ENCODE measurements at regions not wholly inside any gene's neighbourhood (a gene's known extent, or its start where the extent isn't known, plus 50 kb on each side); places are given as distances from the start of the nearest gene placed in this dataset.

- no peak for DNase-seq
Measured at GRCh38 chr16:73878611-73879010, 418.0 kb upstream of the PSMD7 start.

DNA sequence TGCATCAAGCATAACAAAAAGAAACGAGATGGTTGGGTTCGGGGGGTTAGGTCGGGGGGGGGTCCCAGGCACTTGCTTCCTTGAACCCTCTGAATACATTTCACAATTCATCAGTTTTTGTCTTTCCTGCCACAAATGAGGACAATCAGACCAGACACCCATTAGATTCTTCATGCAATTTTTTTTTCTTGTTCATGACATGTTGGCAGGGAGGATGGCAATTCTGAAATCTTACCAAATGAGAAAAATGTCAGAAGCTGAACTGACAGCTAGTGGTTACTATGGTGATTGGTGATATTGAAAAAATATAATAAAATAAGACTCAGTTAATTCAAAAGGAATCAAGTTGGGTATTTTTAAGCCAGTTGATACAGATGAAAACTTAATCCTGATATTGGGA is 419.5 kb upstream of the PSMD7 start:
- DNase-seq: no peak

DNA sequence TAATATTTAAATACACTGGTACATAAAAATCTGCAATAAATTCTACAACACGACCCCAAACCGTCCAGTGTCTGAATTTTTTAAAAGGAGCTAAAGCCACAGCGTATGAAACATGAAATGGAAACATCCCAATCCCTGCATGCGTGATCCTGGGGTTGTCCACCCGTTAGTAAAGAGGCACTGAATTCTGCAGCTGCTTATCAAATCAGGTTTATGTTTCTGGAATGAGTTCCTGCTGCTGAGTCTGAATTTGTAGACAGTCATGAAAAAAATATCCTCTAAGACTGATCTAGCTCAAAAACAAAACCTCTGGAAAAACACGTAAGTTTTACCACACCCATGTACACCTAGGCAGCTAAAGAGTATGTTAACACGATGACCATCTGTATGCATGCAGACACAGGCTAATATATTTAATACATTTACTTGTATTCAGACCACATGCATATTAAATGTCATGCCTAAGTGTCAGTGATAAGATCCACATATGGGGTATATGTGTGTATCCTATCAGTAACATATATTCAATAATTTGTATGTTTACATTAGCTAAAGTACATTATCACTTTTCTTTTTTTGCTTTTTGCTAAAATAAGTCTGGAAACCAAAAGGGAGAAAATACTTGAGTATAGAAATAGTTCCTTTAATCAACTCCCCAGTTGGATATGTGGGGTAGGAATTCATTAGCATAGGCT is 420.5 kb upstream of the PSMD7 start:
- no peak for DNase-seq

DNA sequence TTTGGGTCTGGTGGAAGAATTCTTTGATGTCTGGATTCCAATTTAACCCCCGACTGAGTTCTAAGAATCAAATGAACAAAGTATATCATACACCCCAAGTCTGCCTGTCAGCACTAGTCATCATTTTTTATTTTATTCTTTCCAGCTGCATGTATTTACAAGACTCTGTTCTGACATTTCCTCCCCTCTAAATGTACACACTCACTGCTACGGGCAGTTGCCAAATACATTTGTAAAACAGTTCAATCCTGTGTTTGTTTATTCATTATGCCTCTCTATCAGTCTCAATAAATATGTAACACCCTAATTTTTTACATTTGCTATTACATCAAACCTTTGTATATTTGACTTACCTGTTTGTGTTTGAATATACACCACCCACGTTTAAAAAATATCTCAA is 422.3 kb upstream of the PSMD7 start:
- DNase-seq: no peak

DNA sequence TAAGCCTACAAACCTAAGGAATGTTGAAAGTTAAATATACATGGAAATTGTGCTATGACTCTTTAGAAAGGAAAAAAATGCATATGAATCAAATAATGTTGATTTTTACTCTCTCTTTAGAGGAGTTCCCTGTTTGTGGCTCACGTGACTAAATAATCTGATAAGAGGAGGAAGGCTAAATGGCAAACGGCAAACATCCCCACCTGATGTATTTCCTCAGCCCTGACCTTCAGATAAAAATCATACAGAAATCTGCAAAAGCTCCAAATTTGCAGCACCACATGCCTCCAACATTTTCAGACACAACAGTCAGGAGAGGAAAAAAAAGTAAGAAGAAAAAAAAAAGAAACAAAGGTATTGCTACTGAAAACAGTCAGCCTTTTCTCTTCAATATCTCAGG is 423.0 kb upstream of the PSMD7 start:
- DNase-seq: no peak

GRCh38 chr16:73872856-73873255 is 423.8 kb upstream of the PSMD7 start:
- no peak for DNase-seq

DNA sequence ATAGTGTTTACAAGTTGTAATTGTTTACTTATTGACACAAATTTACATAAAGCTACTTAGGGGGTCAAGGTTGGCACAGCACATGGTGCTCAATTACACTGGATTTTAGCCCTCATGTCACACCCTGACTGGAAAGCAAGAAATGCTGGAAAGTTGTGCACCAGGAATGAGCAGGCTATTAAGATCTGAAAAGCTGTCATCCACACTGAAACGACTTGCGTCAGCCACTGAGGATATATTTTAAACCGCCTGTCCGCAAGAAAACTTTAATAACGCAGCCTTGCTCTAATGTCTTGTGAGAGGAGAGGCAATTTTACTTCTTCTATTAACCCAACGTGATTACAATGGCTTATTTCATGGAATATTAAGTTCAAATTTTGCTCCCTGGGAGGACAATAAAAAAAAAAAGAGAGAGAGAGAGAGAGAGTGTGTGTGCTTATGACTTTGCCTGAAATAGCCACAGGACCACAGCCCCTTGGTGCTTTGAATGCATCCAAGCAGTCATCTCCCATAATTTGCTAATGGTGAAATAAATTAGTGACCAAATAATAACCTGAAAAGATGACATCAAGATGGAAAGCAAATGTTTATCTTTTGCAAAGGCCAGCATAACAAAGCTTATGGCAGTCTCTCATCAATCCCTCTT is 425.4 kb upstream of the PSMD7 start:
- DNase-seq: no peak

DNA sequence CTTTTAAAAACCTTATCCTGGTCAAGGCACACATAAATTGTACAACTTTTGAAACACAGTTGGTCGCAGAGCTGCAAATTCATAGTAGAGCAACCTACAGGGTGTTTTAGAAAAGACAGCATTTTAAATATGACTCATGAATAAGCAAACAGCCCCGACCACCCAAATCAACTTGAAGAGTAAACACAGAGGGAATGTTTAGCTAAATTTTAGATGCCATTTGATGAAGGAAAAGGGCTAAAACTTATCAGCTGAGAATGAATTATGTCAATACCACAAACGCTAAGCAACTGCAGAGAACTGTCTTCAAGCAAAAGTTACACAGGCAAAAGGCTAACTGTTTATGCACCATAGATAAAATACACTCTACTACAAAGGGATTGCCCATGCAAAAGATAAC is 427.5 kb upstream of the PSMD7 start:
- no peak for DNase-seq

- DNase-seq: no peak
Measured at GRCh38 chr16:73864868-73865267, 431.7 kb upstream of the PSMD7 start.

GRCh38 chr16:73858326-73858725 is 438.3 kb upstream of the PSMD7 start:
- no peak for DNase-seq

- no peak for DNase-seq
Measured at GRCh38 chr16:73853968-73854367, 442.6 kb upstream of the PSMD7 start.

DNA sequence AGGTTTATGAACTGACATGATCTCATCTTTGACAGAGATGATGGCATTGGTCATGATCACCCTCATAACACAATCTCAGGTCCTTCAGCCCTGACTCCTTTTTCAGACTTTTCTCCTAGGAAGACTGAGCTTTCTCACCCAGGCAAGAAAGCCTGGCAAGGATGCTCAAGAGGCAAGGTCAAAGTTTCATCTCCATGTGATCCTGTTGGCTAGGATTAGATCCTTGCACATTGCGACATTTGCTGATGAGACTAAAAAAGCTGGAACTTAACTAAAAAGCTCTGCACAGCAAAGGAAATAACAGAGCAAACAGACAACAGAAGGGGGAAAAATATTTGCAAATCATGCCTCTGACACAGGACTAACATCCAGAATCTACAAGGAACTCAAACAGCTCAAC is 444.1 kb upstream of the PSMD7 start:
- no peak for DNase-seq

- DNase-seq: no peak
Measured at GRCh38 chr16:73848993-73849392, 447.6 kb upstream of the PSMD7 start.

GRCh38 chr16:73847090-73847489 is 449.5 kb upstream of the PSMD7 start:
- no peak for DNase-seq

DNA sequence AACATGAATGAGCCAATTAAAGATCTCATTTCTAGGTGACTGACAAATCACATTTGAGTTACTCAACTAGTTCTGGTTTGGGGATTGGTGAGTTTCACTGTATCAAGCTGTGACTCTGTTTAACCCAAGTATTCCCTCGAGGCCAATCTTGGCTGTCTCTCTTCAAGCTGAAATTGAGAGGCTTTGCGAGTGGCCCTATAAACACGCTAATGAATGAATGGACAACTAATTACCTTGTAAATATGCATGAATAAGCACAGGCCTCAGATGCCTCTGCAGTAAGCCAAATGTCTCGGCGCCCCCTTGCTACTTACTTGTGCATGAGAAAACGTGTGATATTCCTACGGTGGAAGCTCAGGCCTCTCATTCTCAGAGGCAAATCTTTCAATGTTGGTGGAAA is 450.3 kb upstream of the PSMD7 start:
- no peak for DNase-seq

DNA sequence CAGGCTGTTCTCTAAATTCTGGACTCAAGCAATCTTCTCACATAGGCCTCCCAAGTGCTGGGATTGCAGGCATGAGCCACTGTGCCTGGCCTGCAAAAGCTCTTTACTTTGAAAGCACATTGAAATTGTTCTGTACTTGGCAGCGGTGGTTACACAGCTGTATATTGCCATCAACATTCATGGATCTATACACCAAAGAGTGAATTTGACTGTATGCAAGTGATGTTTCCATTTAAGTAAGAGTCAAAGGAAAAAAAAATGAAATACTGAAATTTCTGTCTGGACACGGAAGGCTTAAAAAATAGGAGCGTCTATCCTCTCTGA is 450.6 kb upstream of the PSMD7 start:
- DNase-seq: no peak

DNA sequence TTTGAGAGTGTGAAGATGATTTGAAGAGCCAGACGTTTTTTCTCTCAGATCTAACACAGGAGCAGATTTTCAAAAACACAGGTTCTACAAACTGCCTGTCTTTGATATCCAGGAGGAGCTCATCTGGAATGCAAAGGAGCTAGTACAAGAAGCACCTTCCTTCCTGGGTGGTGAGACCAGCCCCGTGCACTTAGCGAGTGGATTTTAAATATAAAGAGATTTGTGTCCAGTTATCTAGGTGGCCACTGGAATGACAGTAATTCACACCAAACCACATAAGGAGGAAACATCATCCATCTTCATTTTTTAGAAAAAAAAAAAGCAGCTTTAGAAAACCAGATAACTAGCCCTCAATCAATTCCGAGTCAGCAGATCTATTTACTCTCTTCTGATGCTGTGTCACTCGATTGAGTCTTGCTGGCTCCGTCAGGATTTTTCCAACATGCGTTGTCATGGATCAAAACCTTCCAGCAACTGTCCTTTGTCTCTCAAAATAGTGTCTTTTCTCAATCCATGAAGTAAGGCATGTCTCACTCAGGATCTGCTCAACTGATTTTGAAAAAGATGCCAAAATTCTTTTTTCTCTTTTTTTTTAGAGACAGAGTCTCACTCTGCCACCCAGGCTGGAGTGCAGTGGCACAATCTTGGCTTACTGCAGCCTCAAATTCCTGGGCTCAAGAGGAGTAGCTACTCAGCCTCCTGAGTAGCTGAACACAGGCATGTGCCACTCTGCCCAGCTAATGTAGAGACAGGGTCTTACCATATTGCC is 451.2 kb upstream of the PSMD7 start:
- DNase-seq: no peak

GRCh38 chr16:73840728-73841127 is 455.9 kb upstream of the PSMD7 start:
- DNase-seq: no peak

GRCh38 chr16:73831220-73831619 is 465.4 kb upstream of the PSMD7 start:
- DNase-seq: no peak

GRCh38 chr16:73823205-73823849 is 473.3 kb upstream of the PSMD7 start:
- no peak for DNase-seq

- no peak for DNase-seq
Measured at GRCh38 chr16:73817526-73818324, 478.9 kb upstream of the PSMD7 start.

GRCh38 chr16:73813527-73813926 is 483.1 kb upstream of the PSMD7 start:
- DNase-seq: no peak

GRCh38 chr16:73804456-73804855 is 492.2 kb upstream of the PSMD7 start:
- no peak for DNase-seq
